ENCODE measurements at regions not wholly inside any gene's neighbourhood (a gene's known extent, or its start where the extent isn't known, plus 50 kb on each side); places are given as distances from the start of the nearest gene placed in this dataset.

DNA sequence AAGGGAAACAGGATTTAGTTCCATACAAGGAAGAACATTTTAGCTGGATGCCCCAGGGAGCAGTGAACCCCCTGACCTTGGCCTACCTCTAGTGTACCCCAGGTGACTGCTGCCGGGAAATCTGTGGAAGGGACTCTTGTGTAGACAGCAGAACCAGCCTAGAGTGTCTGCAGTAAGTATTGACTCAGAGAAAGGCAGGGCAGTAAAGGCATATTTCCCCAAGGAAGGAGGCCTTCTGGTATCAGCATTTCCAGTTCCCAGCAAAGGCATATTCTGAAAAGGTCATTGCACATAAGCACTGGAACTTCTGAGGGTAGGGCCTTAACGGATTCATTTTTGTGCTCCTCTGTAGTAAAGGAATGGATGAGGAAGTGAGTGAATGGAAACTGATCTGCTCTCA is 246.2 kb downstream of the FAM43A start:
- TF ChIP-seq, protein P1, sequence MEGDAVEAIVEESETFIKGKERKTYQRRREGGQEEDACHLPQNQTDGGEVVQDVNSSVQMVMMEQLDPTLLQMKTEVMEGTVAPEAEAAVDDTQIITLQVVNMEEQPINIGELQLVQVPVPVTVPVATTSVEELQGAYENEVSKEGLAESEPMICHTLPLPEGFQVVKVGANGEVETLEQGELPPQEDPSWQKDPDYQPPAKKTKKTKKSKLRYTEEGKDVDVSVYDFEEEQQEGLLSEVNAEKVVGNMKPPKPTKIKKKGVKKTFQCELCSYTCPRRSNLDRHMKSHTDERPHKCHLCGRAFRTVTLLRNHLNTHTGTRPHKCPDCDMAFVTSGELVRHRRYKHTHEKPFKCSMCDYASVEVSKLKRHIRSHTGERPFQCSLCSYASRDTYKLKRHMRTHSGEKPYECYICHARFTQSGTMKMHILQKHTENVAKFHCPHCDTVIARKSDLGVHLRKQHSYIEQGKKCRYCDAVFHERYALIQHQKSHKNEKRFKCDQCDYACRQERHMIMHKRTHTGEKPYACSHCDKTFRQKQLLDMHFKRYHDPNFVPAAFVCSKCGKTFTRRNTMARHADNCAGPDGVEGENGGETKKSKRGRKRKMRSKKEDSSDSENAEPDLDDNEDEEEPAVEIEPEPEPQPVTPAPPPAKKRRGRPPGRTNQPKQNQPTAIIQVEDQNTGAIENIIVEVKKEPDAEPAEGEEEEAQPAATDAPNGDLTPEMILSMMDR (IDR thresholded peaks at IDR 0.05) = no peak
- no peak for TF ChIP-seq POLR2A (IDR thresholded peaks at IDR 0.05)

Data from thyroid gland (tissue), 4 donors.